ENCODE measurements at regions not wholly inside any gene's neighbourhood (a gene's known extent, or its start where the extent isn't known, plus 50 kb on each side); places are given as distances from the start of the nearest gene placed in this dataset.

DNA sequence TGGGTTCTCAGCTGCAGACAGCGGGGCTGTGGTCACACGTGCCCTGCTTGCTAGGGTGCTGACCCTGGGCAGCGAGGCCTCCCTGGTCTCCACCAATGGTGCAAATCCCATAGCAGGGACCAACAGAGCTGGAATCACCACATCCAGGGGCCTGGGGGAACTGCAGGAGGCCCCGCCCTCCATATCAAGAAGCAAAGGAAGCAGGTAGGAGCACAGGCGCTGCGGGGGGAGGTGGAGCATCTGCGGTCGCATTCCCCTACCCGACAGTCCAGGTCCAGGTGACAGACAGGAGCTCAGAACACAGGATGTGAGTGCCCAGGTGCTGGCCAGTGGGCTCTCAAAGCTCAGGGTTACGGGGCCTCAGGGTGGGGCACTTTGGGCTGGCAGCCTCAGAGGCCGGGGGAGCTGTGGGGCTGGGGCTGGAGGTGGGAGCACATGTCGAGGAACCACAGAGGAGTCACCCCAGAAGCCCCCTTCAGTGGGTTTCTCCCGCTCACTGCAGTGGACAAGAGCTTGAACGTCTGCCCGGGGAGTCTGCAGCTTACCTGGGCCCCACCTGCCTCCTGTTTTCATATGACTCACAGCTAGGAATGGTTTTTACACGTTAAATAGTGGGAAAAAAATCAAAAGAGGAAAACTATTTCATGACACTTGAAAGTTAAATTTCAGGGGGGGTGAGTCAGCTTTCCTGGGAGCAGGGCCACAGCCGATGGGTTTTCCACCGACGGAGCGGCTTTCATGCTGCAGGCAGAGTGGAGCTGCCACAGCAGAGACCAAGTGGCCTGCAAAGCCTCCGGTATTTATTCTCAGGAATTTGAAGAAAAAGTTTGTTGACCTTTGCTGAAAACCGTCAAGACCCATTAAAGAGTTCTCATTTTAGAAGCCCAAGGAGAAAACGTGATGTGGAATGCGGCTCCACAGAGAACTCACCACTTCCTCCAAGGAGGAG lies 148.7 kb upstream of the PPP2R2D start:
- no peak for TF ChIP-seq CTCF (IDR thresholded peaks at IDR 0.05)
- ATAC-seq = no peak
- Histone ChIP-seq H3K4me1 (ENCODE audit: low read depth) (no peaks in the 10 kb centered on the region), H3K9me3 (no peaks in the 10 kb centered on the region), H3K4me3 (no peak overlapping the region), H3K36me3 (ENCODE audit: low read depth) (no peaks in the 10 kb centered on the region)
- intact Hi-C loops (cut with DNase I, micrococcal nuclease) = no loop called here
- no peak for DNase-seq

DNA sequence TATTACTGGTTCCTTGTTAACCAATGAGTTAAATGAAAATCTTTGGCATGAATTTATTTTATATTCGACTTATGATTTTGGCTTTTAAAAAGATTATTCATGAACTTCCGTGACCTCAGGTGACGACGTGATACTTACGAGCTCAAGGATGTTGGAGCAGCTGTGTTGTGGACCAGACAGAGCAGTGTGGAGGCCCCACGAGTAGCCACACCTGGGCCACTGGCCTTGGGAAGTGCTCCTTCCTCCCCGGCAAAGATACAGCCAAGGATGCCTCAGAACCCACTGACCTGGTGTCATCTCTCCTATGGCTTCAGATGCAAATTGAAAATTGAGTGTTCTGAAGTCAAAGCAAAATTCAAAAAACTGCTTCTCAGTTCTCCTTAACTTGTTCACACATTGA lies 147.5 kb upstream of the PPP2R2D start:
- Histone ChIP-seq H3K4me3 (no peak overlapping the region), H3K9me3 (no peaks in the 10 kb centered on the region), H3K4me1 (ENCODE audit: low read depth) (no peaks in the 10 kb centered on the region), H3K36me3 (ENCODE audit: low read depth) (no peaks in the 10 kb centered on the region)
- intact Hi-C loops (cut with DNase I, micrococcal nuclease) = no loop called here
- ATAC-seq (no peak), DNase-seq (no peak)
- no peak for TF ChIP-seq CTCF (IDR thresholded peaks at IDR 0.05)

GRCh38 chr10:131755200-131755599 lies 145.6 kb upstream of the PPP2R2D start:
- intact Hi-C loops (cut with DNase I, micrococcal nuclease) = no loop called here

DNA sequence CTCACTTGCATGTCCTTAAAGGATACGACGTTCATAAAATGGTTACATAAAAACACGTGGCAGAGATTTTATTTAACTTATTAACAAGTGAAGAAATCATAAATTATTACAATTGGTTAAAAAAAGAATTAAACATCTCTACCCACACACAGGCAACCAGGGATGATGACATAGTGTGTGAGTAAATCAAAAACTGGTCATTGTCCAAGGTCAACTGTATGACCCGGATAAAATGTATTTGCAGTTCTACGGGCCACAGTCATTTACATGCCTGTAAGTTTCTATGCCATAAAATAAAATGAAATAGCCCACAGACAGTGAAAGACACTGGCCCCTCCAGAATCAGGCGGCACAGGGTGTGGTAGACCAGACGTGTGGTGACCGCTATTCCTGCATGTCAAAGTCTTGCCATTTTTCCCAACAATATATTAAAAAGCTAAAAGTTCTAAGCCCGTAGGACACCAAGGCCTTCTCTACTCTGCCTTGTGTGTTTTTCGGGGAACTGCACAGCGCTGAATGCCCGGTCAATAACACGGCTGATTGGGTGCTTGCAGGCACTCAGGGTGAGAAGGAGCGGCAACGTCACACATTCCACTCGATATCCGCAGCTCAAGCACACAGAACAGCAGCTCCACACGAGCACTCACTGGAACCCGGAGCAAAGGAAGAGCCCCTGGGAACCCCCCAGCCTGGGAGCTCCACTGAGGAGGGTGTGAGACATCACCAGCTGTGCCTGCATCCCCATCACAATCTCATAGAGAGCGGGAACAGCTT lies 143.3 kb upstream of the PPP2R2D start:
- no peaks in the 10 kb centered on the region for H3K36me3 ChIP-seq (ENCODE audit: low read depth)
- no peak for ATAC-seq
- H3K4me3 ChIP-seq = no peak overlapping the region
- no peaks in the 10 kb centered on the region for H3K4me1 ChIP-seq (ENCODE audit: low read depth)
- H3K9me3 ChIP-seq = no peaks in the 10 kb centered on the region
- no peak for DNase-seq
- no peak for TF ChIP-seq CTCF (IDR thresholded peaks at IDR 0.05)
- intact Hi-C loops (cut with DNase I, micrococcal nuclease) = no loop called here

More at GRCh38 chr10:131755200-131755599, 145.6 kb upstream of the PPP2R2D start:
- DNase-seq (no peak), ATAC-seq (no peak)
- Histone ChIP-seq H3K36me3 (ENCODE audit: low read depth) (no peaks in the 10 kb centered on the region), H3K4me3 (no peak overlapping the region), H3K9me3 (no peaks in the 10 kb centered on the region), H3K4me1 (ENCODE audit: low read depth) (no peaks in the 10 kb centered on the region)
- no peak for TF ChIP-seq CTCF (IDR thresholded peaks at IDR 0.05)

DNA sequence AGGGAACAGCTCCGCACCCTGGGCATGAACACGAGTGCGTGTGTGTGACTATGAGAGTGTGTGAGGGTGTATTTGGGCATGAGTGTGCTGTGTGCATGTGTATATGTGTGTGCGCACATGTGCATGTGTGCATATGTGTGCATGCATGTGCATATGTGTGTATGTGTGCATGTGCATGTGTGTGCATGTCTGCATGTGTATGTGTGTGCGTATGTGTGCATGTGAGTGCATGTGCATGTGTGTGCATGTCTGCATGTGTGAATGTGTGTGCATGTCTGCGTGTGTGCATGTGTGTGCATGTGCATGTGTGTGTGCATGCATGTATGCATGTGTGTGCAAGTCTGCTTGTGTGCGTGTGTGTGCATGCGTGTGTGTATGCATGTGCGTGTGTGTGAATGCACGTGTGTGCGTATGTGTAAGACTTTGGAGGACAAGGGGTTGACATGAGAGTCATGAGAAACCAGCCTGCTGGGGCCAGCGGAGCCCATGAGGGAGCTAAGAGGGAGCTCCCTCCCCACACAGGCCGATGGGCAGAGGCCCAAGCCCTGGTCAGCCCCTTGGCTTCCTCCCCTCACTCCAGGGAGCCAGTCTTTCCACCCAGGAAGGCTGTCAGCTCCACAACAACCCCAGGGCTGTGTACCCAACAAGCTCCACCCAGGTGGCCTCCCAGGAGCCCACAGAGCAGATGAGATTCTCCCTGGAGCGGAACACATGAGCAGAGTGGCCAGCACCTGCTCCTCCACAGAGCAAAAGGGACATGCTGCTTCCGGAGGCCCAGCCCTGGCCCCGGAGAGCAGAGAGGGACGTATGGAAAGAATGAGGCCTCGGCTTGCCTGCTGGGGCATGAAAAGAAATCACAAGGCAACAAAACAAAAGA lies 142.5 kb upstream of the PPP2R2D start:
- TF ChIP-seq CTCF (IDR thresholded peaks at IDR 0.05) = no peak
- DNase-seq (no peak), ATAC-seq (no peak)
- H3K36me3 ChIP-seq (ENCODE audit: low read depth) = no peaks in the 10 kb centered on the region
- no peaks in the 10 kb centered on the region for H3K9me3 ChIP-seq
- intact Hi-C loops (cut with DNase I, micrococcal nuclease) = no loop called here
- no peaks in the 10 kb centered on the region for H3K4me1 ChIP-seq (ENCODE audit: low read depth)
- H3K4me3 ChIP-seq = no peak overlapping the region

Data from mucosa of descending colon (tissue), 3 donors.